ENCODE measurements at regions not wholly inside any gene's neighbourhood (a gene's known extent, or its start where the extent isn't known, plus 50 kb on each side); places are given as distances from the start of the nearest gene placed in this dataset.

- no peak for TF ChIP-seq CTCF (IDR thresholded peaks at IDR 0.05)
- Histone ChIP-seq H3K27ac (no peak overlapping the region), H3K4me3 (no peak overlapping the region), H3K4me1 (no peaks in the 10 kb centered on the region), H3K9me3 (no peaks in the 10 kb centered on the region), H3K27me3 (no peaks in the 10 kb centered on the region), H3K36me3 (no peaks in the 10 kb centered on the region)
- intact Hi-C loops (cut with DNase I), result no loop called here
- DNase-seq (no peak), ATAC-seq (no peak)
Observed at GRCh38 chr14:35474323-35474722, 59.6 kb upstream of the INSM2 start.

DNA sequence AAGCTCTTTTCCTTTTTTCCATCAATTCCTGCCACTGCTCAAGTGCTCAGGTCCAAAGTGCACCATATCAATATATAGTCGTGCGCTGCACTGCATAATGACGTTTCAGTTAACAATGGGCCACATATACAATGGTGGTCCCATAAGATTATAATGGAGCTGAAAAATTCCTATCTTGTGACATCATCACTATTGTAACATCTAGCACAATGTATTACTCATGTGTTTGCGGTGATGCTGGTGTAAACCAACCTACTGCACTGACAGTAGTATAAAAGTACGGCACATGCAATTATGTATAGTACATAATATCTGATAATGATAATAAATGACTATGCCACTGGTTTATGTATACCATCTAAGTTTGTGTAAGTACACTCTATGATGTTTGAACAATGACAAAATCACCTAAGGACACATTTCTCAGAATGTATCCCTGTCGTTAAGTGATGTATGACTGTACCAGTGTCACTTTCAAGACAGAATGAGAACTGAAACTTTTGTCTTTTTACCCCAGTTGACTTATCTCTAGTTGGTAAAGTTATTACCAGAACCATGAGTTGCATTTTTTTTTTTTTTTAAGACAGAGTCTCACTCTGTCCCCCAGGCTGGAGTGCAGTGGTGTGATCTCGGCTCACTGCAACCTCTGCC lies 53.7 kb upstream of the INSM2 start:
- Histone ChIP-seq H3K27ac (no peak overlapping the region), H3K4me1 (no peaks in the 10 kb centered on the region), H3K36me3 (no peaks in the 10 kb centered on the region), H3K27me3 (no peaks in the 10 kb centered on the region), H3K4me3 (no peak overlapping the region), H3K9me3 (no peaks in the 10 kb centered on the region)
- DNase-seq, result no peak
- TF ChIP-seq CTCF (IDR thresholded peaks at IDR 0.05), result no peak
- ATAC-seq, result no peak
- intact Hi-C loops (cut with DNase I), result no loop called here

DNA sequence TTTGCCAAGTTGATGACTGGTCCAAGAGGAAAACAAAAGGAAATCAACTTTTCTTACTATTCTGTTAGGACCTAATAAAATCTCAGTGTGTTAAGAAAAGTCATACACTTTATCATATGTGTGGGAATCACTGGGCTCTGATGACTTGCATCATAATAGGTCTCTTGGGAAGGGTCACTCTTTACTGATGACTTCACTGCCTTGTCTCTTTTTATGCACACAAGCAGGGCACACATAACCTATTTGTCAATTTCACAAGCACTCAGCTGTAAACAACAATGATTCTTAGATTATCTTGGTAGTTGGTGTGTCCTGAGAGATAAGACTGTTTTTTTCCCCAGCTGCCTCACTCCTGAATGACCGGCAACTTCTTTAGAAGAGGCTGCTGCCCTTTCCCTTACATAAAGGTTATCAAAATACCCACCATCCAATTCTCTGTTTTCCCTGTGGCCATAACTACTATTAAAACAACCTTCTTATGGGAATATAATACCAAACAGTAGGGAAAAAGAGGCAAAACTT lies 50.9 kb upstream of the INSM2 start:
- intact Hi-C loops (cut with DNase I), result no loop called here
- H3K27ac ChIP-seq, result no peak overlapping the region
- ATAC-seq (no peak), DNase-seq (no peak)
- no peak overlapping the region for H3K4me3 ChIP-seq
- TF ChIP-seq CTCF (IDR thresholded peaks at IDR 0.05), result no peak
- H3K9me3 ChIP-seq, result no peaks in the 10 kb centered on the region
- H3K27me3 ChIP-seq, result no peaks in the 10 kb centered on the region
- H3K4me1 ChIP-seq, result no peaks in the 10 kb centered on the region
- no peaks in the 10 kb centered on the region for H3K36me3 ChIP-seq
